SU-DHL-6 (cell line): ENCODE measurements at regions not wholly inside any gene's neighbourhood (a gene's known extent, or its start where the extent isn't known, plus 50 kb on each side); places are given as distances from the start of the nearest gene placed in this dataset.

Experiments
- H2AFZ ChIP-seq: fragments of 200-600 bp; sonication (generic); 2 replicates; pipeline ENCODE4 v1.6.1; 2014; ENCODE audit warnings: low read depth, mild to moderate bottlenecking, moderate library complexity, mixed read lengths, antibody characterized with exemption, low read length; ENCODE audit not compliant: severe bottlenecking
- H3F3A ChIP-seq: fragments of 200-600 bp; shearing (Covaris generic); 2 replicates; pipeline ENCODE4 v1.6.0; 2016; ENCODE audit warnings: antibody characterized with exemption, mild to moderate bottlenecking; ENCODE audit not compliant: insufficient read depth
- H3K27ac ChIP-seq: fragments of 200-600 bp; sonication (generic); 2 replicates; pipeline ENCODE4 v1.5.1; 2016; ENCODE audit warnings: low read depth, mild to moderate bottlenecking, low read length, moderate library complexity, mixed read lengths
- H3K27me3 ChIP-seq: fragments of 200-600 bp; sonication (generic), shearing (Covaris generic); 2 replicates; pipeline ENCODE4 v1.6.0; 2014; ENCODE audit warnings: mild to moderate bottlenecking, low read length
- H3K36me3 ChIP-seq: fragments of 200-600 bp; sonication (generic); 2 replicates; pipeline ENCODE4 v1.6.1; 2014; ENCODE audit warnings: mild to moderate bottlenecking, low read length, mixed read lengths
- H3K4me2 ChIP-seq: fragments of 300-600, 200-600 bp; shearing (Covaris generic), sonication (generic); 2 replicates; pipeline ENCODE4 v1.6.0; 2014; ENCODE audit warnings: low read length, low read depth, mild to moderate bottlenecking; ENCODE audit not compliant: poor library complexity, severe bottlenecking
- H3K4me3 ChIP-seq: fragments of 200-600 bp; sonication (generic); 2 replicates; pipeline ENCODE4 v1.5.1; 2014; ENCODE audit warnings: antibody characterized with exemption, low read length, mild to moderate bottlenecking, mixed read lengths; ENCODE audit not compliant: insufficient read depth, poor library complexity, severe bottlenecking
- H3K79me2 ChIP-seq: fragments of 200-600 bp; sonication (generic); 2 replicates; pipeline ENCODE4 v1.6.1; 2014; ENCODE audit warnings: mild to moderate bottlenecking, low read length, moderate library complexity; ENCODE audit not compliant: insufficient read depth
- H3K9ac ChIP-seq: fragments of 200-600 bp; sonication (generic); 2 replicates; pipeline ENCODE4 v1.7.0; 2014; ENCODE audit warnings: mild to moderate bottlenecking, low read length
- H3K9me2 ChIP-seq: fragments of 200-600 bp; sonication (generic); replicated peaks from 2 replicates; pipeline ENCODE4 v1.6.1; 2014; ENCODE audit warnings: low read length; ENCODE audit not compliant: insufficient read depth
- H3K9me3 ChIP-seq: fragments of 200-600 bp; sonication (generic); 2 replicates; pipeline ENCODE4 v1.6.1; 2014; ENCODE audit warnings: low read length, mixed read lengths; ENCODE audit not compliant: insufficient read depth
- H4K20me1 ChIP-seq: fragments of 200-600 bp; sonication (generic); 2 replicates; pipeline ENCODE4 v1.6.1; 2014; ENCODE audit warnings: low read depth, mild to moderate bottlenecking, antibody characterized with exemption, low read length, moderate library complexity, mixed read lengths
- CTCF ChIP-seq: fragments of 200-600 bp; sonication (generic); IDR thresholded peaks from one replicate; pipeline ENCODE4 v1.5.1; 2017; ENCODE audit warnings: antibody characterized with exemption, mild to moderate bottlenecking, low read length, moderate library complexity; ENCODE audit not compliant: insufficient read depth, poor library complexity, severe bottlenecking
- EZH2phosphoT487 ChIP-seq: fragments of 200-600 bp; sonication (generic), shearing (Covaris generic); conservative IDR thresholded peaks from 2 replicates; pipeline ENCODE4 v1.6.1; 2018; ENCODE audit warnings: mild to moderate bottlenecking, antibody characterized with exemption, low read length, moderate library complexity, mixed read lengths

- H2AFZ ChIP-seq, result no peak overlapping the region
- no peak overlapping the region for H3K9ac ChIP-seq
- no peaks in the 10 kb centered on the region for H3F3A ChIP-seq
- H3K4me2 ChIP-seq, result no peak overlapping the region
- TF ChIP-seq CTCF (no peak), EZH2phosphoT487 (no peak)
- H3K36me3 ChIP-seq, result no peaks in the 10 kb centered on the region
- H3K79me2 ChIP-seq, result no peaks in the 10 kb centered on the region
- H3K9me3 ChIP-seq, result no peaks in the 10 kb centered on the region; the same call in 1 of the 2 replicates
- no peaks in the 10 kb centered on the region for H3K9me2 ChIP-seq
- no peaks in the 10 kb centered on the region for H4K20me1 ChIP-seq
- H3K4me3 ChIP-seq, result no peak overlapping the region
- no peaks in the 10 kb centered on the region for H3K27me3 ChIP-seq
- H3K27ac ChIP-seq, result no peak overlapping the region
Observed at GRCh38 chr5:105413406-105413990, 1850.9 kb upstream of the NUDT12 start.

GRCh38 chr5:105409695-105410094 is 1847.1 kb upstream of the NUDT12 start:
- no peak overlapping the region for H3K9ac ChIP-seq
- H3K9me3 ChIP-seq, result no peaks in the 10 kb centered on the region
- H4K20me1 ChIP-seq, result no peaks in the 10 kb centered on the region
- no peaks in the 10 kb centered on the region for H3K27me3 ChIP-seq
- no peak overlapping the region for H3K4me3 ChIP-seq
- no peaks in the 10 kb centered on the region for H3K9me2 ChIP-seq
- no peaks in the 10 kb centered on the region for H3K36me3 ChIP-seq
- H3K27ac ChIP-seq, result no peak overlapping the region
- H3K4me2 ChIP-seq, result no peak overlapping the region
- TF ChIP-seq CTCF (no peak), EZH2phosphoT487 (no peak)
- no peaks in the 10 kb centered on the region for H3F3A ChIP-seq
- no peaks in the 10 kb centered on the region for H3K79me2 ChIP-seq
- H2AFZ ChIP-seq, result no peak overlapping the region

- Histone ChIP-seq H3K9me3 (no peaks in the 10 kb centered on the region), H3K79me2 (no peaks in the 10 kb centered on the region), H3K27me3 (no peaks in the 10 kb centered on the region), H3K9ac (no peak overlapping the region), H2AFZ (no peak overlapping the region), H4K20me1 (no peaks in the 10 kb centered on the region), H3K36me3 (no peaks in the 10 kb centered on the region), H3K4me3 (no peak overlapping the region), H3K4me2 (no peak overlapping the region), H3F3A (no peaks in the 10 kb centered on the region), H3K27ac (no peak overlapping the region), H3K9me2 (no peaks in the 10 kb centered on the region)
- no peak for TF ChIP-seq CTCF
- no peak for TF ChIP-seq EZH2phosphoT487
Observed at GRCh38 chr5:105407200-105407599, 1844.6 kb upstream of the NUDT12 start.
